ENCODE measurements at regions not wholly inside any gene's neighbourhood (a gene's known extent, or its start where the extent isn't known, plus 50 kb on each side); places are given as distances from the start of the nearest gene placed in this dataset.
"Not testable (repeated sequence)": the region's sequence is repeated elsewhere in the genome, so short reads cannot be mapped to it uniquely, and the experiment has no call there.

GRCh38 chr3:198139037-198139436 lies 179.0 kb downstream of the LMLN start:
- TF ChIP-seq GABPA (IDR thresholded peaks at IDR 0.05 in 1 of 2, conservative IDR thresholded peaks at IDR 0.05 in 1 of 2); JUND (IDR thresholded peaks at IDR 0.05); SP1 (IDR thresholded peaks at IDR 0.05); MAX (IDR thresholded peaks at IDR 0.05); CTCF (IDR thresholded peaks at IDR 0.05; ENCODE audit: low read depth, low read length, missing input control); RXRA (IDR thresholded peaks at IDR 0.05); HNF4A (conservative IDR thresholded peaks at IDR 0.05): not testable (repeated sequence)
